ENCODE measurements at regions not wholly inside any gene's neighbourhood (a gene's known extent, or its start where the extent isn't known, plus 50 kb on each side); places are given as distances from the start of the nearest gene placed in this dataset.

DNA sequence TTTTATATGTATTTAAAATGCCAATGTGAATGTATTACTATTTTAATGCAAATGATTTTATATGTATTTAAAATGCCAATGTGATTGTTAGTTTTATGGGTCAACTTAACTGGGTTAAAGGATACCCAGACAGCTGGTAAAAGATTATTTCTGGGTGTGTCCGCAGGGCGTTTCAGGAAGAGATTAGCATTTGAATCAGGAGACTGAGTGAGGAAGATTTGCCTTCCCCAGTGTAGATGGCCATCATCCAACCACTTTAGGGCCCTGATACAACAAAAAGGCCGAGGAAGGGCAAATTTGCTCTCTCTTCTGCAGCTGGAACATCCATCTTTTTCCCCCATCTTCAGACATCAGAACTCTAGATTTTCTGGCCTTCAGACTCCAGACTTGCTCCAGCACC, 116.2 kb downstream of the BAMBI start:
- ATAC-seq, result no peak
- Histone ChIP-seq H3K9ac (ENCODE audit: low read length) (no peak overlapping the region), H3K9me2 (ENCODE audit: insufficient read depth) (no peaks in the 10 kb centered on the region), H3K4me1 (ENCODE audit: control insufficient read depth in 1 of 2, insufficient read depth in 2 of 2, low read length in 2 of 2) (peaks cover 0 to 4% of the 10 kb centered on the region in 2 experiments; a peak in 2 of 4 replicates), H3K27ac (ENCODE audit: low read depth, low read length) (no peak overlapping the region), H3K79me2 (ENCODE audit: insufficient read depth, low read length) (no peaks in the 10 kb centered on the region), H4K20me1 (ENCODE audit: insufficient read depth) (no peaks in the 10 kb centered on the region), H3K27me3 (ENCODE audit: insufficient read depth, low read length) (peaks cover 8% of the 10 kb centered on the region; the same call in 1 of the 2 replicates), H3K4me2 (ENCODE audit: low read length) (no peak overlapping the region), H3K9me3 (ENCODE audit: control insufficient read depth in 1 of 2, insufficient read depth in 1 of 2, low read depth in 1 of 2, low read length in 2 of 2) (no peaks in the 10 kb centered on the region), H3K36me3 (ENCODE audit: control insufficient read depth in 1 of 2, insufficient read depth in 2 of 2, low read length in 2 of 2) (no peaks in the 10 kb centered on the region), H2AFZ (ENCODE audit: low read depth, low read length, poor library complexity, severe bottlenecking) (no peak overlapping the region), H3K4me3 (replicated peaks in 1 of 2; ENCODE audit: low read depth in 1 of 2, low read length in 2 of 2) (no peak overlapping the region)
- no peak for DNase-seq (ENCODE audit: low read depth, low spot score)
- POLR2A ChIA-PET, result no interaction called here
- no TSS peak for BruUV-seq (replicated peaks)
- intact Hi-C loops (cut with micrococcal nuclease), result no loop called here
- CTCF ChIA-PET, result no interaction called here
- TF ChIP-seq EZH2phosphoT487 (IDR thresholded peaks at IDR 0.05; ENCODE audit: borderline replicate concordance) (no peak), RAD21 (IDR thresholded peaks at IDR 0.05; ENCODE audit: low read depth) (no peak), POLR2AphosphoS5 (IDR thresholded peaks at IDR 0.05; ENCODE audit: low read depth, low read length) (no peak), FOSL1 (IDR thresholded peaks at IDR 0.05; ENCODE audit: low read depth) (no peak), ZFX (IDR thresholded peaks at IDR 0.05) (no peak), SRF (IDR thresholded peaks at IDR 0.05; ENCODE audit: low read depth) (no peak), TCF7L2 (IDR thresholded peaks at IDR 0.05; ENCODE audit: borderline replicate concordance, extremely low read depth, insufficient read depth, insufficient read length) (no peak), ELF1 (IDR thresholded peaks at IDR 0.05; ENCODE audit: borderline replicate concordance, low read depth) (no peak), CBX3 (IDR thresholded peaks at IDR 0.05; ENCODE audit: low read depth) (no peak), EZH2 (IDR thresholded peaks at IDR 0.05) (no peak), EGR1 (IDR thresholded peaks at IDR 0.05; ENCODE audit: low read depth) (no peak), JUND (IDR thresholded peaks at IDR 0.05) (no peak)
- TF ChIP-seq, protein P1, sequence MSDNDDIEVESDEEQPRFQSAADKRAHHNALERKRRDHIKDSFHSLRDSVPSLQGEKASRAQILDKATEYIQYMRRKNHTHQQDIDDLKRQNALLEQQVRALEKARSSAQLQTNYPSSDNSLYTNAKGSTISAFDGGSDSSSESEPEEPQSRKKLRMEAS (IDR thresholded peaks at IDR 0.05), result no peak
- TF ChIP-seq, protein P2, sequence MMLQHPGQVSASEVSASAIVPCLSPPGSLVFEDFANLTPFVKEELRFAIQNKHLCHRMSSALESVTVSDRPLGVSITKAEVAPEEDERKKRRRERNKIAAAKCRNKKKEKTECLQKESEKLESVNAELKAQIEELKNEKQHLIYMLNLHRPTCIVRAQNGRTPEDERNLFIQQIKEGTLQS (IDR thresholded peaks at IDR 0.05), result no peak
- TF ChIP-seq, protein P3, sequence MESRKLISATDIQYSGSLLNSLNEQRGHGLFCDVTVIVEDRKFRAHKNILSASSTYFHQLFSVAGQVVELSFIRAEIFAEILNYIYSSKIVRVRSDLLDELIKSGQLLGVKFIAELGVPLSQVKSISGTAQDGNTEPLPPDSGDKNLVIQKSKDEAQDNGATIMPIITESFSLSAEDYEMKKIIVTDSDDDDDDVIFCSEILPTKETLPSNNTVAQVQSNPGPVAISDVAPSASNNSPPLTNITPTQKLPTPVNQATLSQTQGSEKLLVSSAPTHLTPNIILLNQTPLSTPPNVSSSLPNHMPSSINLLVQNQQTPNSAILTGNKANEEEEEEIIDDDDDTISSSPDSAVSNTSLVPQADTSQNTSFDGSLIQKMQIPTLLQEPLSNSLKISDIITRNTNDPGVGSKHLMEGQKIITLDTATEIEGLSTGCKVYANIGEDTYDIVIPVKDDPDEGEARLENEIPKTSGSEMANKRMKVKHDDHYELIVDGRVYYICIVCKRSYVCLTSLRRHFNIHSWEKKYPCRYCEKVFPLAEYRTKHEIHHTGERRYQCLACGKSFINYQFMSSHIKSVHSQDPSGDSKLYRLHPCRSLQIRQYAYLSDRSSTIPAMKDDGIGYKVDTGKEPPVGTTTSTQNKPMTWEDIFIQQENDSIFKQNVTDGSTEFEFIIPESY (IDR thresholded peaks at IDR 0.05; ENCODE audit: extremely low read depth, insufficient replicate concordance, low read length), result no peak
- TF ChIP-seq, protein P4, sequence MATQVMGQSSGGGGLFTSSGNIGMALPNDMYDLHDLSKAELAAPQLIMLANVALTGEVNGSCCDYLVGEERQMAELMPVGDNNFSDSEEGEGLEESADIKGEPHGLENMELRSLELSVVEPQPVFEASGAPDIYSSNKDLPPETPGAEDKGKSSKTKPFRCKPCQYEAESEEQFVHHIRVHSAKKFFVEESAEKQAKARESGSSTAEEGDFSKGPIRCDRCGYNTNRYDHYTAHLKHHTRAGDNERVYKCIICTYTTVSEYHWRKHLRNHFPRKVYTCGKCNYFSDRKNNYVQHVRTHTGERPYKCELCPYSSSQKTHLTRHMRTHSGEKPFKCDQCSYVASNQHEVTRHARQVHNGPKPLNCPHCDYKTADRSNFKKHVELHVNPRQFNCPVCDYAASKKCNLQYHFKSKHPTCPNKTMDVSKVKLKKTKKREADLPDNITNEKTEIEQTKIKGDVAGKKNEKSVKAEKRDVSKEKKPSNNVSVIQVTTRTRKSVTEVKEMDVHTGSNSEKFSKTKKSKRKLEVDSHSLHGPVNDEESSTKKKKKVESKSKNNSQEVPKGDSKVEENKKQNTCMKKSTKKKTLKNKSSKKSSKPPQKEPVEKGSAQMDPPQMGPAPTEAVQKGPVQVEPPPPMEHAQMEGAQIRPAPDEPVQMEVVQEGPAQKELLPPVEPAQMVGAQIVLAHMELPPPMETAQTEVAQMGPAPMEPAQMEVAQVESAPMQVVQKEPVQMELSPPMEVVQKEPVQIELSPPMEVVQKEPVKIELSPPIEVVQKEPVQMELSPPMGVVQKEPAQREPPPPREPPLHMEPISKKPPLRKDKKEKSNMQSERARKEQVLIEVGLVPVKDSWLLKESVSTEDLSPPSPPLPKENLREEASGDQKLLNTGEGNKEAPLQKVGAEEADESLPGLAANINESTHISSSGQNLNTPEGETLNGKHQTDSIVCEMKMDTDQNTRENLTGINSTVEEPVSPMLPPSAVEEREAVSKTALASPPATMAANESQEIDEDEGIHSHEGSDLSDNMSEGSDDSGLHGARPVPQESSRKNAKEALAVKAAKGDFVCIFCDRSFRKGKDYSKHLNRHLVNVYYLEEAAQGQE (IDR thresholded peaks at IDR 0.05; ENCODE audit: low read depth), result no peak
- TF ChIP-seq, protein P5, sequence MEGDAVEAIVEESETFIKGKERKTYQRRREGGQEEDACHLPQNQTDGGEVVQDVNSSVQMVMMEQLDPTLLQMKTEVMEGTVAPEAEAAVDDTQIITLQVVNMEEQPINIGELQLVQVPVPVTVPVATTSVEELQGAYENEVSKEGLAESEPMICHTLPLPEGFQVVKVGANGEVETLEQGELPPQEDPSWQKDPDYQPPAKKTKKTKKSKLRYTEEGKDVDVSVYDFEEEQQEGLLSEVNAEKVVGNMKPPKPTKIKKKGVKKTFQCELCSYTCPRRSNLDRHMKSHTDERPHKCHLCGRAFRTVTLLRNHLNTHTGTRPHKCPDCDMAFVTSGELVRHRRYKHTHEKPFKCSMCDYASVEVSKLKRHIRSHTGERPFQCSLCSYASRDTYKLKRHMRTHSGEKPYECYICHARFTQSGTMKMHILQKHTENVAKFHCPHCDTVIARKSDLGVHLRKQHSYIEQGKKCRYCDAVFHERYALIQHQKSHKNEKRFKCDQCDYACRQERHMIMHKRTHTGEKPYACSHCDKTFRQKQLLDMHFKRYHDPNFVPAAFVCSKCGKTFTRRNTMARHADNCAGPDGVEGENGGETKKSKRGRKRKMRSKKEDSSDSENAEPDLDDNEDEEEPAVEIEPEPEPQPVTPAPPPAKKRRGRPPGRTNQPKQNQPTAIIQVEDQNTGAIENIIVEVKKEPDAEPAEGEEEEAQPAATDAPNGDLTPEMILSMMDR (IDR thresholded peaks at IDR 0.05 in 2 of 3, conservative IDR thresholded peaks at IDR 0.05 in 1 of 3; ENCODE audit: borderline replicate concordance in 1 of 3, insufficient read depth in 1 of 3, low read depth in 2 of 3, low read length in 2 of 3), result no peak
- RAD21 ChIA-PET (ENCODE audit: low non-redundant PET in 1 of 2, low total read pairs in 2 of 2, uncharacterized antibody in 2 of 2, unreplicated experiment in 2 of 2), result no interaction called here

Data from HCT116 (cell line).